GM13976 (cell line): ENCODE measurements at regions not wholly inside any gene's neighbourhood (a gene's known extent, or its start where the extent isn't known, plus 50 kb on each side); places are given as distances from the start of the nearest gene placed in this dataset.
"Not testable (repeated sequence)": the region's sequence is repeated elsewhere in the genome, so short reads cannot be mapped to it uniquely, and the experiment has no call there.

ENCODE experiments used
- DNase-seq: peaks from one replicate; pipeline ENCODE4 v3.0.0; 2012; ENCODE audit warnings: low spot score
- CTCF ChIP-seq: IDR thresholded peaks from 2 replicates; pipeline ENCODE4 v1.5.1; 2012; ENCODE audit warnings: borderline replicate concordance, mild to moderate bottlenecking; ENCODE audit not compliant: insufficient read depth; ENCODE audit errors: extremely low read depth, missing control alignments, control extremely low read depth
- in situ Hi-C: fragments of 300-500 bp; cut with MboI; formaldehyde crosslinking; loops from one replicate; pipeline ENCODE4 v1.12.0; 2022; ENCODE audit warnings: low sequenced_read_pairs, mixed read lengths, inconsistent platforms; ENCODE audit not compliant: unreplicated experiment

- peak; percentile 64 for DNase-seq
- peak; percentile 84 for TF ChIP-seq CTCF
- in situ Hi-C loops = no loop called here
Observed at GRCh38 chr14:105999361-106000028, 473.1 kb downstream of the TMEM121 start.

DNA sequence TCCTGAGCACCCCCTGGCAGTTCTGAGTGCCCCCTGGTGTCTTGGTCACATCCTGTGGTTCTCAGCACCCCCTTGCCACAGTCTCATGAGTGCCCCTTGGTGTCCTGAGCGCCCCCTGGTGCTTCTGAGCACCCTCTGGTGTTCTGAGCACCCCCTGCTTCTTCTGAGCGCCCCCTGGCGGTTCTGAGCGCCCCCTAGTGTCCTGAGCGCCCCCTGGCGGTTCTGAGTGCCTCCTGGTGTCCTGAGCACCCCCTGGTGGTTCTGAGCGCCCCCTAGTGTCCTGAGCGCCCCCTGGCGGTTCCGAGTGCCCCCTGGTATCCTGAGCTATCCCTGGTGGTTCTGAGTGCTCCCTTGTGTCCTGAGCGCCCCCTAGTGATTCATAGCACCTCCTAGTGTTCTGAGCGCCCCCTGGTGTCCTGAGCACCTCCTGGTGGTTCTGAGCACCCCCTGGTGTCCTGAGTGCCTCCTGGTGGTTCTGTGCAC is 473.7 kb downstream of the TMEM121 start:
- DNase-seq, in situ Hi-C loops: not testable (repeated sequence)
- TF ChIP-seq CTCF = peak; percentile 75

DNA sequence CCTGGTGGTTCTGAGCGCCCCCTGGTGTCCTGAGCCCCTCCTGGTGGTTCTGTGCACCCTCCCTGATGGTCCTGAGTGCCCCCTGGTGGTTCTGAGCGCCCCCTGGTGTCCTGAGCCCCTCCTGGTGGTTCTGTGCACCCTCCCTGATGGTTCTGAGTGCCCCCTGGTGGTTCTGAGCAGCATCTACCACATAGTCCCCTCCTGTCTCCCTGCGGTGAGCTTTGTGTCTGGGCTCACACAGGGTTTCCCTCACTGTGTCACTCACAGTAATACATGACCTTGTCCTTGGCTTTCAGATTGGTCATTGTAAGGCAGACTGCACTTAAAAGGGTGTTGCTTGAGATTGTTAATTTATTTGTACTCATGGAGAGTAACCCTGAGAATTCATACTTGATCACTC is 474.9 kb downstream of the TMEM121 start:
- TF ChIP-seq CTCF = peak; percentile 31
- in situ Hi-C loops, DNase-seq: not testable (repeated sequence)

- in situ Hi-C loops = no loop called here
Observed at GRCh38 chr14:106003351-106003750, 477.0 kb downstream of the TMEM121 start.

GRCh38 chr14:106004937-106005795 is 478.8 kb downstream of the TMEM121 start:
- DNase-seq, in situ Hi-C loops: not testable (repeated sequence)

More at GRCh38 chr14:106003351-106003750, 477.0 kb downstream of the TMEM121 start:
- no peak for DNase-seq
- no peak for TF ChIP-seq CTCF

- in situ Hi-C loops = not testable (repeated sequence)
- peak; percentile 47 for TF ChIP-seq CTCF
- peak; percentile 25 for DNase-seq
Observed at GRCh38 chr14:106006043-106006442, 479.7 kb downstream of the TMEM121 start.

DNA sequence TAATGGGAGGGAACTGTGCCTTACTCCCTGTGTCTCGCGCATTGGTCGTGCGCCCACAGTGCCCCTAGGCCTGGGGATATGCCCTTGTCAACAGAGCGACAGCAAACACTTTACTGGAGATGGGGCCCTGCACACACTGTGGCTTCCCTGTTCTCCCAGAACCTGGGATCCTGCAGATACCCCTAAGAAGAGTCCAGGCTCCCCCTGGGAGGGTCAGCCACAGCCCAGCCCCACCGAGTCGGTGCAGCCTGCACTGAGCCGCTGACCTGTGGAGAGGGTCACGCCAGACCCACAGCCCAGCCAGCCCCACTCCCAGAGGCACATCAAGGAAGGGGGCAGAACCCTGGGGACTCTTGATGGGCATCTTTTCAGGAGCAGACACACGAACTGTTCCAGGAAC is 480.3 kb downstream of the TMEM121 start:
- in situ Hi-C loops, DNase-seq: not testable (repeated sequence)
